ENCODE measurements at regions not wholly inside any gene's neighbourhood (a gene's known extent, or its start where the extent isn't known, plus 50 kb on each side); places are given as distances from the start of the nearest gene placed in this dataset.

GRCh38 chr12:111251787-111252186 is 117.1 kb downstream of the PHETA1 start:
- no peak overlapping the region for H3K27ac ChIP-seq
- TF ChIP-seq, protein P1, sequence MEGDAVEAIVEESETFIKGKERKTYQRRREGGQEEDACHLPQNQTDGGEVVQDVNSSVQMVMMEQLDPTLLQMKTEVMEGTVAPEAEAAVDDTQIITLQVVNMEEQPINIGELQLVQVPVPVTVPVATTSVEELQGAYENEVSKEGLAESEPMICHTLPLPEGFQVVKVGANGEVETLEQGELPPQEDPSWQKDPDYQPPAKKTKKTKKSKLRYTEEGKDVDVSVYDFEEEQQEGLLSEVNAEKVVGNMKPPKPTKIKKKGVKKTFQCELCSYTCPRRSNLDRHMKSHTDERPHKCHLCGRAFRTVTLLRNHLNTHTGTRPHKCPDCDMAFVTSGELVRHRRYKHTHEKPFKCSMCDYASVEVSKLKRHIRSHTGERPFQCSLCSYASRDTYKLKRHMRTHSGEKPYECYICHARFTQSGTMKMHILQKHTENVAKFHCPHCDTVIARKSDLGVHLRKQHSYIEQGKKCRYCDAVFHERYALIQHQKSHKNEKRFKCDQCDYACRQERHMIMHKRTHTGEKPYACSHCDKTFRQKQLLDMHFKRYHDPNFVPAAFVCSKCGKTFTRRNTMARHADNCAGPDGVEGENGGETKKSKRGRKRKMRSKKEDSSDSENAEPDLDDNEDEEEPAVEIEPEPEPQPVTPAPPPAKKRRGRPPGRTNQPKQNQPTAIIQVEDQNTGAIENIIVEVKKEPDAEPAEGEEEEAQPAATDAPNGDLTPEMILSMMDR (conservative IDR thresholded peaks at IDR 0.05) = no peak

DNA sequence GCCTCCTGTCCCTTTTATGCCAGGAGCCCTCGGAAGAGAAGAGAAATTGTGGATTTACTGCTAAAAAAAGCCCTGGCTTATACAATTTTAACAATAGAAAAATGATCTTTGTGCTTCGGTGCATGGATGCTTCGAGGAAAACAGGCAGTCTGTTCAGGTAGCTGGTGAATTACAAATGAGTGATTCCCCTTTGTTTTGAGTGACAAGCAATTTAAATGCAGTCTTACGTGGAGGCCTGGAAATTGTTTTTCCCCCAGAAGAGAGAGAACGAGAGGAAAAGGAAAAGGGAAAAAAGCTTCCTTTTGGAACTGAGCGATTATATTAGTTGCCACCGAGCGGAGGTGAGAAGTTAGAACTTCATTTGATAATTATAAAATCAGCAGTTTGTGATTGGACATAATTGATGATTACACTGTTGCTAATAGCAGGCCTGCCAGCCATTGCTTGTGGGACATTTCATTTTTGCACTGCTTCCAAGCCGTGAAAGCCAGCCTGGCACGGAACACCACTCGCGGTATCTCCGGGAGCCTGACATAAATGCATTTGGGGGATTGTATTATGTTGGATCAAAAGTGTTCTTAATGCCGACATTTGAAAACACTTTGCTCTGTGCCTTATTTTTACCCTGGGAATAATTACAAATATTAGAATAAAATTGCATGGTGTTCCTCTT is 117.7 kb downstream of the PHETA1 start:
- TF ChIP-seq, protein P1 (conservative IDR thresholded peaks at IDR 0.05) = no peak
- H3K27ac ChIP-seq = no peak overlapping the region

GRCh38 chr12:111250251-111250881 is 118.5 kb downstream of the PHETA1 start:
- H3K27ac ChIP-seq = no peak overlapping the region
- TF ChIP-seq, protein P1 (conservative IDR thresholded peaks at IDR 0.05) = no peak

DNA sequence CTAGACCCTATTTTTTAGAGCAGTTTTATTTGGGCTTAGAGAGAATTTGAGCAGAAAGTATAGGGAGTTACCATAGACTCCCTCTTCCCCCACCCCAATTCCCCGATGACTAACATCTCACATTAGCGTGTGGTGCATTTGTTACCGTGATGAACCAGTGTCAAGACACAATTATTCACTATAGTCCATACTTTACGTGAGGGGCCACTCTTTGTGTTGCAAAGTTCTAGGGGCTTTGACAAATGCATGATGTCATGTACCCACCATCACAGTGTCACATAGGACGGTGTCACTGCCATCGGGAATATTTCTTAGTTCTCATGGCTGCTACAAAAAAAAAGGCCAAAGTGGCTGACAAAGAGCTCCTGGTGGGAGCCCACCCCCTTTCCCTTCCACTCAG is 119.1 kb downstream of the PHETA1 start:
- no peak overlapping the region for H3K27ac ChIP-seq
- TF ChIP-seq, protein P1 (conservative IDR thresholded peaks at IDR 0.05) = no peak

DNA sequence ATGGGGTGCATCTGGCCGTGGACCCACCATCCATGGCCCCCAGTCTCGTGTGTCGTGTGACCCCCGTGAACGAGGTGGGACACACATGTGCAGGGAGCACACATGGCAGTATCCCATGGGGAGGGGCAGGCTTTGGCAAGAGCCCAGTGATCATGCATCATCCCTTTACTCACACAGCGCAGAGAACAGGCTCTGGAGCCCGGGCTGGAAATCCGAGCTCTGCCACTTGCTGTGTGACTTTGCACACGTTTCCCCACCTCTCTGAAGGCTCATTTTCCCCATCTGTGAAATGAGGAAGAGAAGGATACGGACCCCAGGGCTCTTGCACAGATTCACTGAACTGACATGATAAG is 119.9 kb downstream of the PHETA1 start:
- H3K27ac ChIP-seq = no peak overlapping the region
- TF ChIP-seq, protein P1 (conservative IDR thresholded peaks at IDR 0.05) = no peak

GRCh38 chr12:111248236-111249017 is 120.5 kb downstream of the PHETA1 start:
- TF ChIP-seq, protein P1 (conservative IDR thresholded peaks at IDR 0.05) = no peak
- H3K27ac ChIP-seq = no peak overlapping the region

DNA sequence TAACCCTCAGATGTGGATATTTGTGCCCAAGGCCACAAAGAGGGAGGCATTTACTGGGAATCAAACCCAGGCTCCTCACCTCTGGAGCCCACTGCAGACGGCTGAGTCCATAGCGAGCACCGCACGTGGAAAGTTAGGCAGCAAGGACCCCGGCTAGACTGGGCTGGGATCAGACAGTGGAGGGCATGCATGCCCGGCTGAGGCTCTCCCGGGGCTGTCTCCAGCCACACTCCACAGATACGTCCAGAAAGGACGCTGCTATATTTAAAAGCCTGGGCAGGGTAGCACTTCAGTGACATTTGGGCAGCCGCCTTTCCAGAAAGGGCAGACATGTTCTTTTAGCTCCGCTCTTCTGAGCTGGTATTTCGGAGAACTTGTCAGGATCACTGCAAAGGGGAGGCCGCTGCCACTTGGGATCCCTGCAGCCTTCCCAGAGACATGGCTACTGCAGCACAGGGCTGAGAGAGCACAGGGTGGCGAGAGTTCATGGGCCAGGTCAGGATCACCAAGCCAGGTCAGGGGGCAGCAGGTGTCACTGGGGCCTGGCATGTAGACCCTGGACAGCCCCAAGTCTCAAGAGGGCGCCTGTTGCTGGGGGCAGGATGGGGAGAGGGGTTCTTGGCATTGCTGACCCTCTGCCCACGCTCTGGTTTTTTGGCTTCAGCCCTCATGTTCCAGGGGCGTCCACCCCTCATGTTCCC is 121.7 kb downstream of the PHETA1 start:
- no peak overlapping the region for H3K27ac ChIP-seq
- TF ChIP-seq, protein P1 (conservative IDR thresholded peaks at IDR 0.05) = no peak
